Stimulated activated CD4-positive, alpha-beta T cell treated with anti-CD3 and anti-CD28 coated beads, Interleukin-1b, Interleukin-23, amount 100 ng/mL, for 4 hours (primary cell): ENCODE measurements at regions not wholly inside any gene's neighbourhood (a gene's known extent, or its start where the extent isn't known, plus 50 kb on each side); places are given as distances from the start of the nearest gene placed in this dataset.
"Not testable (repeated sequence)": the region's sequence is repeated elsewhere in the genome, so short reads cannot be mapped to it uniquely, and the experiment has no call there.

ENCODE experiments used
- DNase-seq, 2 donors: peaks; one replicate each; pipeline ENCODE4 v3.0.0-alpha.2; 2020; ENCODE audit warnings: low read depth in 2 of 2

- no peak for DNase-seq
Observed at GRCh38 chr3:152658977-152659720, 175.8 kb upstream of the P2RY1 start.

- DNase-seq, result no peak
Observed at GRCh38 chr3:152662157-152662556, 172.8 kb upstream of the P2RY1 start.

GRCh38 chr3:152664766-152665165 is 170.2 kb upstream of the P2RY1 start:
- DNase-seq, result no peak

- no peak for DNase-seq
Observed at GRCh38 chr3:152667267-152667666, 167.7 kb upstream of the P2RY1 start.

- no peak for DNase-seq
Observed at GRCh38 chr3:152669560-152669959, 165.4 kb upstream of the P2RY1 start.

- no peak for DNase-seq
Observed at GRCh38 chr3:152671446-152672319, 163.2 kb upstream of the P2RY1 start.

GRCh38 chr3:152672320-152672649 is 162.6 kb upstream of the P2RY1 start:
- no peak for DNase-seq

- DNase-seq, result no peak
Observed at GRCh38 chr3:152676810-152677379, 158.0 kb upstream of the P2RY1 start.

GRCh38 chr3:152677491-152677890 is 157.4 kb upstream of the P2RY1 start:
- no peak for DNase-seq

- no peak for DNase-seq
Observed at GRCh38 chr3:152682477-152682876, 152.5 kb upstream of the P2RY1 start.

- no peak for DNase-seq
Observed at GRCh38 chr3:152683521-152683999, 151.4 kb upstream of the P2RY1 start.

GRCh38 chr3:152684279-152684678 is 150.7 kb upstream of the P2RY1 start:
- DNase-seq, result no peak

- no peak for DNase-seq
Observed at GRCh38 chr3:152688313-152688712, 146.6 kb upstream of the P2RY1 start.

GRCh38 chr3:152692326-152692725 is 142.6 kb upstream of the P2RY1 start:
- not testable (repeated sequence) for DNase-seq

GRCh38 chr3:152693521-152694250 is 141.2 kb upstream of the P2RY1 start:
- not testable (repeated sequence) for DNase-seq

- no peak for DNase-seq
Observed at GRCh38 chr3:152695840-152696239, 139.1 kb upstream of the P2RY1 start.

GRCh38 chr3:152696962-152697361 is 138.0 kb upstream of the P2RY1 start:
- no peak for DNase-seq

- DNase-seq, result no peak
Observed at GRCh38 chr3:152703245-152703890, 131.6 kb upstream of the P2RY1 start.

GRCh38 chr3:152706991-152707713 is 127.8 kb upstream of the P2RY1 start:
- no peak for DNase-seq

GRCh38 chr3:152709659-152710058 is 125.3 kb upstream of the P2RY1 start:
- DNase-seq, result no peak

GRCh38 chr3:152710549-152710948 is 124.4 kb upstream of the P2RY1 start:
- DNase-seq, result no peak
